Fibroblast of lung (primary cell): ENCODE measurements at regions not wholly inside any gene's neighbourhood (a gene's known extent, or its start where the extent isn't known, plus 50 kb on each side); places are given as distances from the start of the nearest gene placed in this dataset.

Source experiments
- DNase-seq, 2 donors: peaks; one replicate each; pipeline versions ENCODE4 v3.0.0 to v3.0.0-alpha.2; 2010; ENCODE audit warnings: low read depth in 2 of 2
- H2AFZ ChIP-seq: 2 replicates; pipeline ENCODE4 v1.5.1; 2012; ENCODE audit warnings: low read length, control low read depth, inconsistent platforms
- H3K27ac ChIP-seq: 2 replicates; pipeline ENCODE4 v1.5.1; 2011; ENCODE audit warnings: low read length, control low read depth; ENCODE audit not compliant: insufficient read depth
- H3K27me3 ChIP-seq: 2 replicates; pipeline ENCODE4 v1.5.1; 2011; ENCODE audit warnings: mild to moderate bottlenecking, low read length; ENCODE audit not compliant: control insufficient read depth, insufficient read depth
- H3K36me3 ChIP-seq: 2 replicates; pipeline ENCODE4 v1.5.1; 2011; ENCODE audit warnings: low read length; ENCODE audit not compliant: control insufficient read depth, insufficient read depth
- H3K4me1 ChIP-seq: 2 replicates; pipeline ENCODE4 v1.5.1; 2011; ENCODE audit warnings: low read length; ENCODE audit not compliant: control insufficient read depth, insufficient read depth; ENCODE audit errors: extremely low read depth
- H3K4me2 ChIP-seq: 2 replicates; pipeline ENCODE4 v1.5.1; 2011; ENCODE audit warnings: low read length, control low read depth; ENCODE audit not compliant: insufficient read depth; ENCODE audit errors: extremely low read depth
- H3K4me3 ChIP-seq, 4 experiments: fragments of 200-600 bp in 1 of 4; sonication (generic) in 1 of 4; replicated peaks in 1 of 4; 2 replicates each; pipeline ENCODE4 v1.5.1; 2011 to 2016; ENCODE audit warnings: low read length in 4 of 4, low read depth in 3 of 4, mild to moderate bottlenecking in 3 of 4, control low read depth in 2 of 4, inconsistent platforms in 1 of 4, mixed read lengths in 1 of 4; ENCODE audit not compliant: insufficient read depth in 1 of 4; ENCODE audit errors: control extremely low read depth in 1 of 4
- H3K79me2 ChIP-seq: 2 replicates; pipeline ENCODE4 v1.5.1; 2012; ENCODE audit warnings: mild to moderate bottlenecking, low read length, inconsistent platforms; ENCODE audit not compliant: control insufficient read depth, insufficient read depth
- H3K9ac ChIP-seq: 2 replicates; pipeline ENCODE4 v1.5.1; 2011; ENCODE audit warnings: mild to moderate bottlenecking, low read length, control low read depth; ENCODE audit not compliant: insufficient read depth
- H3K9me3 ChIP-seq: 2 replicates; pipeline ENCODE4 v1.5.1; 2012; ENCODE audit warnings: low read depth, low read length; ENCODE audit not compliant: control insufficient read depth, insufficient read depth
- H4K20me1 ChIP-seq: 2 replicates; pipeline ENCODE4 v1.5.1; 2011; ENCODE audit warnings: low read length; ENCODE audit not compliant: control insufficient read depth, insufficient read depth; ENCODE audit errors: extremely low read depth
- EZH2 ChIP-seq: IDR thresholded peaks from 2 replicates; pipeline ENCODE4 v1.5.1; 2012; ENCODE audit warnings: low read length, control low read depth, mild to moderate bottlenecking; ENCODE audit errors: missing control alignments
- TF ChIP-seq, protein P1 (sequence below), 2 donors: IDR thresholded peaks in 1 of 2; conservative IDR thresholded peaks in 1 of 2; 1 replicate in 1 of 2; 2 replicates in 1 of 2; pipeline ENCODE4 v1.5.1; 2011 to 2012; ENCODE audit warnings: low read length in 2 of 2, control low read depth in 1 of 2, inconsistent platforms in 1 of 2, low read depth in 1 of 2, mild to moderate bottlenecking in 1 of 2

DNA sequence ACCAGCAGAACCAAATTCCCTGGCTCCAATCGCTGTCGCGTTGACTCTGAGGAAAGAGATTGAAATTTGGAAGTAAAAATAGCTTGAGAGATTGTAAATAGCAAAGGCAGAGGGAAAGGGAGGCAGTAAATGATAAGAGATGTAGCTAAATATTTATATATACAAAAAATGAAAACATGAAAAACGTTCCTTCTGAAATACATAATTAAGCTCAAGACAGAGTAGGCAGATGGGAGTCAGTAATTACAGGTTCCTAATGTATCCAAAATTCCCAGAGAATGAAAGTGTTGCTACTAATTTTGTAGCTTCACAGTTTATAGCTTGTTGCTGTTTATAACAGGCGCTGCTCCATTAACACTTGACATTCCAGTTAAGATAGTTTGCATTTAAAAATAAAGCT is 648.7 kb downstream of the KCNA4 start:
- no peak for DNase-seq
- H3K27me3 ChIP-seq, result peaks cover 3% of the 10 kb centered on the region
- H3K4me2 ChIP-seq, result no peak overlapping the region
- H3K9me3 ChIP-seq, result no peaks in the 10 kb centered on the region
- no peak overlapping the region for H3K4me3 ChIP-seq
- H4K20me1 ChIP-seq, result no peaks in the 10 kb centered on the region
- TF ChIP-seq, protein P1, sequence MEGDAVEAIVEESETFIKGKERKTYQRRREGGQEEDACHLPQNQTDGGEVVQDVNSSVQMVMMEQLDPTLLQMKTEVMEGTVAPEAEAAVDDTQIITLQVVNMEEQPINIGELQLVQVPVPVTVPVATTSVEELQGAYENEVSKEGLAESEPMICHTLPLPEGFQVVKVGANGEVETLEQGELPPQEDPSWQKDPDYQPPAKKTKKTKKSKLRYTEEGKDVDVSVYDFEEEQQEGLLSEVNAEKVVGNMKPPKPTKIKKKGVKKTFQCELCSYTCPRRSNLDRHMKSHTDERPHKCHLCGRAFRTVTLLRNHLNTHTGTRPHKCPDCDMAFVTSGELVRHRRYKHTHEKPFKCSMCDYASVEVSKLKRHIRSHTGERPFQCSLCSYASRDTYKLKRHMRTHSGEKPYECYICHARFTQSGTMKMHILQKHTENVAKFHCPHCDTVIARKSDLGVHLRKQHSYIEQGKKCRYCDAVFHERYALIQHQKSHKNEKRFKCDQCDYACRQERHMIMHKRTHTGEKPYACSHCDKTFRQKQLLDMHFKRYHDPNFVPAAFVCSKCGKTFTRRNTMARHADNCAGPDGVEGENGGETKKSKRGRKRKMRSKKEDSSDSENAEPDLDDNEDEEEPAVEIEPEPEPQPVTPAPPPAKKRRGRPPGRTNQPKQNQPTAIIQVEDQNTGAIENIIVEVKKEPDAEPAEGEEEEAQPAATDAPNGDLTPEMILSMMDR (conservative IDR thresholded peaks at IDR 0.05 in 1 of 2, IDR thresholded peaks at IDR 0.05 in 1 of 2; ENCODE audit: low read depth in 1 of 2, low read length in 2 of 2), result no peak
- no peak for TF ChIP-seq EZH2
- no peak overlapping the region for H2AFZ ChIP-seq
- H3K36me3 ChIP-seq, result no peaks in the 10 kb centered on the region
- H3K27ac ChIP-seq, result no peak overlapping the region
- no peaks in the 10 kb centered on the region for H3K79me2 ChIP-seq
- no peaks in the 10 kb centered on the region for H3K4me1 ChIP-seq
- no peak overlapping the region for H3K9ac ChIP-seq

DNA sequence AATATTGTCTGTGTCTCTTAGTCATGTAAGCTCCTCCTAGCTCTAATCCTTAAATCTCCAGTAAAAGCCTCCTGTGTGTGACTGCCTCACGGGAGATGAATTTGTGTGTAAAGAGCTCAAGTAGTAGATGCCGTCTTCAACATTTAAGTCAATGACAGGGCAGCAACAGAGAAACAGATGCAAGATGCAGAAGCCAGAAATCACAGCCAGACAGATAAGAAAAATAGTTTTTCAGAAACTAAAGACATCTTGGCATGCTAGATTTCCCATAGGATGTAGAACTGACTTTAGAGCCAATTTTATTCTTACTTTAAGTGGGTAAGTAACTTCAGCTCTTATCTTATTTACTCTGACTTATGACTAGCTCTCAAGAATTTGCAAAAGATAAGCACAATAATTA is 652.8 kb downstream of the KCNA4 start:
- Histone ChIP-seq H3K27ac (no peak overlapping the region), H3K36me3 (no peaks in the 10 kb centered on the region), H3K9me3 (no peaks in the 10 kb centered on the region), H2AFZ (no peak overlapping the region), H4K20me1 (no peaks in the 10 kb centered on the region), H3K4me3 (no peak overlapping the region), H3K4me2 (no peak overlapping the region), H3K9ac (no peak overlapping the region), H3K79me2 (no peaks in the 10 kb centered on the region), H3K27me3 (peaks cover 3% of the 10 kb centered on the region), H3K4me1 (no peaks in the 10 kb centered on the region)
- TF ChIP-seq, protein P1 (conservative IDR thresholded peaks at IDR 0.05 in 1 of 2, IDR thresholded peaks at IDR 0.05 in 1 of 2; ENCODE audit: low read depth in 1 of 2, low read length in 2 of 2), result no peak
- TF ChIP-seq EZH2, result no peak
- DNase-seq, result no peak

DNA sequence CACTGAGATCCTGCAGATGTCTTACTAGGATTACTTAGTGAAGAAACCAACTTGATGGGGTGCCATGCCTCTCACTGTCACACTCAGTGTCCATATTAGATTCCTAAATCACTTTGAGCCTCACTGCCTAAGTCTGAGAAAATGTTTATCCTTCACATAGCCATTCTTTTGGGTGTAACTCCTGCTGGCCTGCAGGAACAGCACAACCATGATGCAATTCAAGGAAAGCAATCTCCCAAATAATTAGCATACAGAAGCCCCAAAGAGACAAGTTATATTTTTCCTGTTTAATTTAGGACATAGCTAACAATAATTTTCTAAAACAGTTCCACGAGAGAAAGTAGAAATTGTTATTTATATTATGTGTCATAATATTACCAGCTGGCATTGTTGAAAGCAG is 655.5 kb downstream of the KCNA4 start:
- DNase-seq, result peak in 1 of 2 donors; percentile 33
- Histone ChIP-seq H3K27me3 (peaks cover 3% of the 10 kb centered on the region), H3K4me1 (no peaks in the 10 kb centered on the region)

More for the DNA sequence above, 655.5 kb downstream of the KCNA4 start:
- Histone ChIP-seq H2AFZ (no peak overlapping the region), H3K27ac (no peak overlapping the region), H3K36me3 (no peaks in the 10 kb centered on the region), H3K9me3 (no peaks in the 10 kb centered on the region), H3K9ac (no peak overlapping the region), H3K79me2 (no peaks in the 10 kb centered on the region), H3K4me3 (no peak overlapping the region), H3K4me2 (no peak overlapping the region), H4K20me1 (no peaks in the 10 kb centered on the region)
- no peak for TF ChIP-seq EZH2
- TF ChIP-seq, protein P1 (conservative IDR thresholded peaks at IDR 0.05 in 1 of 2, IDR thresholded peaks at IDR 0.05 in 1 of 2; ENCODE audit: low read depth in 1 of 2, low read length in 2 of 2), result no peak
